HG02885 (cell line): ENCODE measurements at regions not wholly inside any gene's neighbourhood (a gene's known extent, or its start where the extent isn't known, plus 50 kb on each side); places are given as distances from the start of the nearest gene placed in this dataset.
"Not testable (repeated sequence)": the region's sequence is repeated elsewhere in the genome, so short reads cannot be mapped to it uniquely, and the experiment has no call there.

Experiments used
- ATAC-seq: cut with Tn5 transposase; IDR thresholded peaks from one replicate; pipeline ENCODE4 v1.9.1; 2021; ENCODE audit warnings: mild to moderate bottlenecking; ENCODE audit not compliant: unreplicated experiment, poor library complexity

GRCh38 chr4:24213961-24214360 is 324.1 kb upstream of the PPARGC1A start:
- ATAC-seq = no peak

- ATAC-seq = no peak
These were observed 322.8 kb upstream of the PPARGC1A start for GRCh38 chr4:24212642-24213041.

- no peak for ATAC-seq
These were observed 322.0 kb upstream of the PPARGC1A start for GRCh38 chr4:24211856-24212255.

- ATAC-seq = no peak
These were observed 320.6 kb upstream of the PPARGC1A start for GRCh38 chr4:24210332-24210902.

GRCh38 chr4:24209906-24210305 is 320.1 kb upstream of the PPARGC1A start:
- no peak for ATAC-seq

GRCh38 chr4:24209131-24209530 is 319.3 kb upstream of the PPARGC1A start:
- ATAC-seq = no peak

- ATAC-seq = no peak
These were observed 318.8 kb upstream of the PPARGC1A start for GRCh38 chr4:24208691-24209090.

GRCh38 chr4:24204708-24205107 is 314.9 kb upstream of the PPARGC1A start:
- not testable (repeated sequence) for ATAC-seq

- ATAC-seq = no peak
These were observed 314.1 kb upstream of the PPARGC1A start for GRCh38 chr4:24203926-24204325.

GRCh38 chr4:24202579-24202978 is 312.7 kb upstream of the PPARGC1A start:
- no peak for ATAC-seq

- ATAC-seq = no peak
These were observed 308.1 kb upstream of the PPARGC1A start for GRCh38 chr4:24197955-24198354.

GRCh38 chr4:24196785-24197184 is 306.9 kb upstream of the PPARGC1A start:
- no peak for ATAC-seq

- ATAC-seq = no peak
These were observed 306.3 kb upstream of the PPARGC1A start for GRCh38 chr4:24195991-24196736.

- no peak for ATAC-seq
These were observed 302.3 kb upstream of the PPARGC1A start for GRCh38 chr4:24192018-24192641.

GRCh38 chr4:24190761-24191695 is 301.2 kb upstream of the PPARGC1A start:
- ATAC-seq = no peak

- ATAC-seq = no peak
These were observed 298.6 kb upstream of the PPARGC1A start for GRCh38 chr4:24188459-24188858.

GRCh38 chr4:24186466-24186865 is 296.6 kb upstream of the PPARGC1A start:
- ATAC-seq = no peak

GRCh38 chr4:24181005-24181404 is 291.2 kb upstream of the PPARGC1A start:
- no peak for ATAC-seq

GRCh38 chr4:24180586-24180985 is 290.7 kb upstream of the PPARGC1A start:
- ATAC-seq = no peak

- ATAC-seq = no peak
These were observed 289.5 kb upstream of the PPARGC1A start for GRCh38 chr4:24179201-24179840.
